ENCODE measurements at regions not wholly inside any gene's neighbourhood (a gene's known extent, or its start where the extent isn't known, plus 50 kb on each side); places are given as distances from the start of the nearest gene placed in this dataset.

DNA sequence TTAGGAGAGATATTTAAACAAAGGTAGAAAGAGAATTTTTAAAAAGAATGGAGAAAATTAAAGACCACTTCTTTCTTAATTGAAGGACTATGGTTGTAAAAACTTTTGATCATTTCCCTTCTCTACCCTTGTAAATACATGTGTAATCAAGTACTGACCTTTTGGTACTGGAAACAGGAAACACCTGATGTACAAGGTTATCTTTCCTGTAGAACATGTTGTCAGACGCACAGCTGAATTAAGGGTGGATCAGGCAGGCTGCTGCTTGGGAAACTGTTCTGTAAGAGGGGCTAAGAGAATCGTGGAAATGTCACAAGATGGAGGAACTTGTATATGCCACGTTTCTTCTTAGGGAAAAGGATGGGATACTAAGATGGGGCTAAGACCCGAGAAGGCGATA lies 341.6 kb downstream of the ZNF608 start:
- no peak for TF ChIP-seq CTCF (IDR thresholded peaks at IDR 0.05; ENCODE audit: control insufficient read depth, insufficient read depth, low read depth, low read length, missing control alignments)
- no peak for DNase-seq (ENCODE audit: low read depth)
- no peak overlapping the region for H3K4me3 ChIP-seq (ENCODE audit: control insufficient read depth, low read depth, low read length)

- H3K4me3 ChIP-seq (ENCODE audit: control insufficient read depth, low read depth, low read length), result no peak overlapping the region
- no peak for TF ChIP-seq CTCF (IDR thresholded peaks at IDR 0.05; ENCODE audit: control insufficient read depth, insufficient read depth, low read depth, low read length, missing control alignments)
- DNase-seq (ENCODE audit: low read depth), result no peak
These were observed 343.2 kb downstream of the ZNF608 start for GRCh38 chr5:124403281-124403680.

- peak; percentile 11 for DNase-seq (ENCODE audit: low read depth)
- TF ChIP-seq CTCF (IDR thresholded peaks at IDR 0.05; ENCODE audit: control insufficient read depth, insufficient read depth, low read depth, low read length, missing control alignments), result no peak
- no peak overlapping the region for H3K4me3 ChIP-seq (ENCODE audit: control insufficient read depth, low read depth, low read length)
These were observed 344.3 kb downstream of the ZNF608 start for GRCh38 chr5:124402144-124402581.

DNA sequence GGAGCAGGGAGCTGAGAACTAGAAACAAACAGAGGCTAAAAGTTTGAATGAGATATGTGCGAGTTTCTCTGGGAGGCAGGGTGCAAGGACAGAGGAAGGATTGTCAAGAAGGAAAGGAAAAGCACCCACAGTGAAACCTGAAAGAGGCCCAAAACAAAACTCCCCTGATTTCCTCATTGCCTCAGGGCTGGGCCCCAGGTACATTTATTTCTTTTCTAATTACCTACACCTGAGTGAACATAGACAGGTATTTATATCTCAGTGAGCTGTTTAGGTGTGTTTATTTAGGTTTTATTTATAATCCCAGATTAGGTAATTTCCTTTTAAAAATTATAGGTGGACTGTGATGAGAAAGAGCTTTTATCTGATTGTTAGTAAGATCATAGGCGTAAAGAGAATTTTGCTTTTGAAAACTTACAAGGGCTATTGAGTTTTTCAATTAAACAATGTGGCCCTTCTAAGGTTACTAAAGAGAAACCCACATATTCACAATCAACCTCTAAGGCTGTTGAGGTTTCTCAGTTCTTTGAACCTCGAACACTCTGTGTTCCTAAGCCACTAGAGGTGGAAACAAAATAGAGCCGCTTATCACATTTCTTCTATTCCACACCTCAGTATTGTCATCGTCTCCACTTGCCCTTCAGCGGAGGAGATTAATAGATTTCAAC lies 344.8 kb downstream of the ZNF608 start:
- no peak overlapping the region for H3K4me3 ChIP-seq (ENCODE audit: control insufficient read depth, low read depth, low read length)
- no peak for TF ChIP-seq CTCF (IDR thresholded peaks at IDR 0.05; ENCODE audit: control insufficient read depth, insufficient read depth, low read depth, low read length, missing control alignments)

DNA sequence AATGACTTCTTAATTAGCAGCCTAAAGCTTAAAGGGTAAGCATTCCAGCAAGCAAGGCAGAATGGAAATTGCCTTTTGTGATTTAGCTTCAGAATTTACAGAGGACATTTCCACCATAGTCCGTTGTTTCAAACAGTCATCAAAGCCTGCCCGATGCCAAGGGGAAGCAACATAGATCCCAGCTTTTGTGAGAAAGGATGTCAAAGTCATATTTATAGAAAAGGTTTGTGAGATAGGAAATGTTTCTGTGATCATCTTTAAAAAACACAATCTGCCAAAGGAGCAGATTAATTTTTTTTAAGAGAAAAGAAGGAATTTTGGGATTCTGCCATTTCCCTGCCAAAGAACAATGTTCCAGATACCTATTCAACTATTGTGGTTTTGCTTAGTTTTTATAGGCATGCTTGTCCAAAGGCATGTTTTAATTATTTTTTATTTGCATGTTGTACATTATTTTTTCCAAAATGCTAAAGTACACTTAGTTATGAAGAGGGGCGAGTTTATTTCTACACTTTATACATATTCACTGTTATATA lies 346.9 kb downstream of the ZNF608 start:
- no peak for DNase-seq (ENCODE audit: low read depth)
- TF ChIP-seq CTCF (IDR thresholded peaks at IDR 0.05; ENCODE audit: control insufficient read depth, insufficient read depth, low read depth, low read length, missing control alignments), result no peak
- no peak overlapping the region for H3K4me3 ChIP-seq (ENCODE audit: control insufficient read depth, low read depth, low read length)

More for the DNA sequence above, 344.8 kb downstream of the ZNF608 start:
- DNase-seq (ENCODE audit: low read depth), result no peak

DNA sequence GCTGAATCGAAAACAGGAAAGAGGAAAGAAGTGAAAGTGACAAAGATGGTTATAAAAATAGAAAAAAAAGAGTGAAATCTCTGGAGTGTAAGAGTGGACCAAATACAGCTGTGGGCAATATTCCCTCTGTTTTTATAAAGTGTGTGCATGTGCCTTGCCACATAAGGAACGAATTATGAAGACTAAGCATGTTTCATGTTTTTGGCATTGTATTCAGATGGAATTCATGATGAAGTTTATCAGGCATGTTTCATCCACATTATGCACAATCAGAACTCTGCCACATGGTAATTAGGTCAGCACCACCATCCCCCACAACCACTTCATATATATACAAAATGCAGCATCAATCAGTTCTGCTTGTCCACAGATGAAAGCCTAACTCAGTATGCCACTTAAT lies 348.0 kb downstream of the ZNF608 start:
- no peak for TF ChIP-seq CTCF (IDR thresholded peaks at IDR 0.05; ENCODE audit: control insufficient read depth, insufficient read depth, low read depth, low read length, missing control alignments)
- no peak overlapping the region for H3K4me3 ChIP-seq (ENCODE audit: control insufficient read depth, low read depth, low read length)
- no peak for DNase-seq (ENCODE audit: low read depth)
